Effector memory CD8-positive, alpha-beta T cell (primary cell): ENCODE measurements at regions not wholly inside any gene's neighbourhood (a gene's known extent, or its start where the extent isn't known, plus 50 kb on each side); places are given as distances from the start of the nearest gene placed in this dataset.

ENCODE experiments used
- ATAC-seq: fragments of 150-1000 bp; cut with Tn5 transposase; replicated peaks from 2 replicates; pipeline ENCODE4 v1.10.0; 2021; ENCODE audit warnings: mild to moderate bottlenecking, moderate library complexity
- DNase-seq, 3 experiments: peaks; one replicate each; pipeline ENCODE4 v3.0.0; 2021
- H3K27ac Mint-ChIP-seq, 2 donors: one replicate each; pipeline ENCODE4 v1.8.0; 2022; ENCODE audit warnings: mild to moderate bottlenecking in 2 of 2, mixed read lengths in 2 of 2, moderate library complexity in 2 of 2
- H3K27me3 Mint-ChIP-seq, 2 donors: one replicate each; pipeline ENCODE4 v1.8.0; 2022; ENCODE audit warnings: mixed read lengths in 2 of 2
- H3K36me3 Mint-ChIP-seq: one replicate; pipeline ENCODE4 v1.8.0; 2022; ENCODE audit warnings: mild to moderate bottlenecking, moderate library complexity, mixed read lengths; ENCODE audit not compliant: insufficient read depth
- H3K4me1 Mint-ChIP-seq, 2 donors: one replicate each; pipeline ENCODE4 v1.8.0; 2022; ENCODE audit warnings: low read depth in 2 of 2, mixed read lengths in 2 of 2
- H3K4me3 Mint-ChIP-seq, 2 donors: one replicate each; pipeline ENCODE4 v1.8.0; 2022; ENCODE audit warnings: mild to moderate bottlenecking in 2 of 2, mixed read lengths in 2 of 2, moderate library complexity in 2 of 2
- H3K9me3 Mint-ChIP-seq, 2 donors: one replicate each; pipeline ENCODE4 v1.8.0; 2022; ENCODE audit warnings: mixed read lengths in 2 of 2

- no peak overlapping the region for H3K4me3 Mint-ChIP-seq
- ATAC-seq: no peak
- no peak for DNase-seq
- H3K4me1 Mint-ChIP-seq: no peaks in the 10 kb centered on the region
- no peaks in the 10 kb centered on the region for H3K9me3 Mint-ChIP-seq
- no peak overlapping the region for H3K27ac Mint-ChIP-seq
- H3K36me3 Mint-ChIP-seq: no peaks in the 10 kb centered on the region
- peaks cover 9 to 21% of the 10 kb centered on the region in 2 donors for H3K27me3 Mint-ChIP-seq
Observed at GRCh38 chr1:175804561-175804960, 61.2 kb upstream of the TNR start.

- Mint-ChIP-seq H3K4me1 (no peaks in the 10 kb centered on the region), H3K4me3 (no peak overlapping the region), H3K27me3 (peaks cover under 1 to 14% of the 10 kb centered on the region in 2 donors), H3K27ac (no peak overlapping the region), H3K36me3 (no peaks in the 10 kb centered on the region), H3K9me3 (no peaks in the 10 kb centered on the region)
- DNase-seq (no peak), ATAC-seq (no peak)
Observed at GRCh38 chr1:175803413-175803812, 60.0 kb upstream of the TNR start.

GRCh38 chr1:175802407-175803123 is 59.2 kb upstream of the TNR start:
- H3K4me3 Mint-ChIP-seq: no peak overlapping the region
- no peaks in the 10 kb centered on the region for H3K9me3 Mint-ChIP-seq
- peaks cover 1 to 11% of the 10 kb centered on the region in 2 donors for H3K27me3 Mint-ChIP-seq
- DNase-seq (no peak), ATAC-seq (no peak)
- no peaks in the 10 kb centered on the region for H3K36me3 Mint-ChIP-seq
- H3K27ac Mint-ChIP-seq: no peak overlapping the region
- H3K4me1 Mint-ChIP-seq: no peaks in the 10 kb centered on the region

DNA sequence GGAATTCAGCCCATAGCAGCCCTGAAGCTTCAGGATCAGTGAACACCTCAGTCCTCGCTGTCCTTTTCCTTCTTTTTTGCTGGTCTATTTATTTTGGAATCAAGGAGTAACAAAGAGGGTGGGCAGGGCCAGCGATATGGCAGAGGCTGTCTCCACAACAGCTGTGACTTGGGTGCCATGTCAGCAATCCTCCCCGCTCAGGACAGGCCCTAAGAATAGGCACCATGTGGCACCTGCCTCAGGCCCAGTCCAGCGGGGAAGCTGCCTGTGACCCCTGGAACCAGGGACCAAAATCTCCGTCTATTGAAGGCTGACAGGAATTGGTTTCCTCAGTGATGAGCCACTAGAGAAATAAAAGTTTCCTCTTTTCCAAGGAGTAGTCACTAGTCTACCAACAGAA is 58.6 kb upstream of the TNR start:
- no peaks in the 10 kb centered on the region for H3K9me3 Mint-ChIP-seq
- DNase-seq: no peak
- ATAC-seq: no peak
- H3K36me3 Mint-ChIP-seq: no peaks in the 10 kb centered on the region
- H3K4me3 Mint-ChIP-seq: no peak overlapping the region
- no peak overlapping the region for H3K27ac Mint-ChIP-seq
- H3K4me1 Mint-ChIP-seq: no peaks in the 10 kb centered on the region
- H3K27me3 Mint-ChIP-seq: peaks cover 7 to 16% of the 10 kb centered on the region in 2 donors

DNA sequence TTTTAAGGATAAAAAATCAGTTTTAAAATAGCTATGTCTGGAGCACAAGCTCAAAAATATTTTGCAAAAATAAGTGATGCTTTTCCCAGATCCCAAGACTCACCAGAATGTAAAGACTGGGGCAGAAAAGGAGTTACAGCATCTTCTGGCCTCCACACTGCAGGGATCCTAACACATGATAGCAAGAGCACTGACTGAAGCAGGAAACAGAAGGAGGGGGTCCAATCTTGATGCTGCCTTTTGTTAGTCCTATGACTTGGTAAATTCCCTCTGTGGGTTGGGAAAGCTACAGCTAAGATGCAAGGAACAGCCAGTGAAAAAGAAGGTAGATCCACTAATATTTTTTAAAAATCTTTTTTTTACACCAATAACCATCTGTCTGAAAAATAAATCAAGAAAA is 54.2 kb upstream of the TNR start:
- ATAC-seq: no peak
- peaks cover 24% of the 10 kb centered on the region in 2 donors for H3K27me3 Mint-ChIP-seq
- no peaks in the 10 kb centered on the region for H3K4me1 Mint-ChIP-seq
- no peaks in the 10 kb centered on the region for H3K36me3 Mint-ChIP-seq
- no peaks in the 10 kb centered on the region for H3K9me3 Mint-ChIP-seq
- no peak for DNase-seq
- no peak overlapping the region for H3K4me3 Mint-ChIP-seq
- no peak overlapping the region for H3K27ac Mint-ChIP-seq

GRCh38 chr1:175794586-175794985 is 51.2 kb upstream of the TNR start:
- no peaks in the 10 kb centered on the region for H3K9me3 Mint-ChIP-seq
- H3K36me3 Mint-ChIP-seq: no peaks in the 10 kb centered on the region
- ATAC-seq (no peak), DNase-seq (no peak)
- H3K27ac Mint-ChIP-seq: no peak overlapping the region
- peaks cover 31 to 34% of the 10 kb centered on the region in 2 donors for H3K27me3 Mint-ChIP-seq
- H3K4me1 Mint-ChIP-seq: no peaks in the 10 kb centered on the region
- H3K4me3 Mint-ChIP-seq: no peak overlapping the region

GRCh38 chr1:175793617-175794016 is 50.2 kb upstream of the TNR start:
- no peaks in the 10 kb centered on the region for H3K9me3 Mint-ChIP-seq
- DNase-seq: no peak
- no peak overlapping the region for H3K27ac Mint-ChIP-seq
- no peaks in the 10 kb centered on the region for H3K4me1 Mint-ChIP-seq
- H3K36me3 Mint-ChIP-seq: no peaks in the 10 kb centered on the region
- peaks cover 39 to 40% of the 10 kb centered on the region in 2 donors for H3K27me3 Mint-ChIP-seq
- no peak for ATAC-seq
- H3K4me3 Mint-ChIP-seq: no peak overlapping the region
